Stimulated activated CD8-positive, alpha-beta memory T cell treated with anti-CD3 and anti-CD28 coated beads, Interleukin-2, amount 100 ng/mL, for 48 hours (primary cell): ENCODE measurements at regions not wholly inside any gene's neighbourhood (a gene's known extent, or its start where the extent isn't known, plus 50 kb on each side); places are given as distances from the start of the nearest gene placed in this dataset.
"Not testable (repeated sequence)": the region's sequence is repeated elsewhere in the genome, so short reads cannot be mapped to it uniquely, and the experiment has no call there.

Experiments
- DNase-seq, 2 donors: peaks; one replicate each; pipeline ENCODE4 v3.0.0-alpha.2; 2020; ENCODE audit warnings: low read depth in 2 of 2

- no peak for DNase-seq
Observed at GRCh38 chr9:78383130-78383529, 86.2 kb downstream of the PSAT1 start.

- no peak for DNase-seq
Observed at GRCh38 chr9:78386348-78386747, 89.4 kb downstream of the PSAT1 start.

GRCh38 chr9:78386773-78387172 is 89.8 kb downstream of the PSAT1 start:
- no peak for DNase-seq

- DNase-seq: no peak
Observed at GRCh38 chr9:78393340-78393739, 96.4 kb downstream of the PSAT1 start.

GRCh38 chr9:78393932-78394331 is 97.0 kb downstream of the PSAT1 start:
- DNase-seq: no peak

- DNase-seq: no peak
Observed at GRCh38 chr9:78396087-78396486, 99.2 kb downstream of the PSAT1 start.

GRCh38 chr9:78397045-78397444 is 100.1 kb downstream of the PSAT1 start:
- DNase-seq: no peak

- no peak for DNase-seq
Observed at GRCh38 chr9:78397454-78397853, 100.5 kb downstream of the PSAT1 start.

- DNase-seq: no peak
Observed at GRCh38 chr9:78399153-78399552, 102.2 kb downstream of the PSAT1 start.

GRCh38 chr9:78400496-78400895 is 103.6 kb downstream of the PSAT1 start:
- DNase-seq: no peak

- no peak for DNase-seq
Observed at GRCh38 chr9:78405461-78405860, 108.5 kb downstream of the PSAT1 start.

- DNase-seq: no peak
Observed at GRCh38 chr9:78406146-78406545, 109.2 kb downstream of the PSAT1 start.

- DNase-seq: no peak
Observed at GRCh38 chr9:78406933-78407332, 110.0 kb downstream of the PSAT1 start.

- no peak for DNase-seq
Observed at GRCh38 chr9:78407636-78408312, 110.8 kb downstream of the PSAT1 start.

- no peak for DNase-seq
Observed at GRCh38 chr9:78408388-78408787, 111.5 kb downstream of the PSAT1 start.

- DNase-seq: not testable (repeated sequence)
Observed at GRCh38 chr9:78409928-78410510, 113.1 kb downstream of the PSAT1 start.

GRCh38 chr9:78422309-78422708 is 125.4 kb downstream of the PSAT1 start:
- no peak for DNase-seq

- DNase-seq: no peak
Observed at GRCh38 chr9:78424299-78424698, 127.4 kb downstream of the PSAT1 start.

GRCh38 chr9:78428640-78429039 is 131.7 kb downstream of the PSAT1 start:
- DNase-seq: no peak

- DNase-seq: no peak
Observed at GRCh38 chr9:78430387-78430786, 133.5 kb downstream of the PSAT1 start.

- not testable (repeated sequence) for DNase-seq
Observed at GRCh38 chr9:78431039-78431438, 134.1 kb downstream of the PSAT1 start.

- DNase-seq: no peak
Observed at GRCh38 chr9:78436873-78437272, 139.9 kb downstream of the PSAT1 start.

GRCh38 chr9:78437296-78437695 is 140.4 kb downstream of the PSAT1 start:
- DNase-seq: no peak

GRCh38 chr9:78437806-78438205 is 140.9 kb downstream of the PSAT1 start:
- no peak for DNase-seq
